Fibroblast of lung (primary cell): ENCODE measurements at regions not wholly inside any gene's neighbourhood (a gene's known extent, or its start where the extent isn't known, plus 50 kb on each side); places are given as distances from the start of the nearest gene placed in this dataset.

ENCODE experiments used
- DNase-seq, 2 donors: peaks; one replicate each; pipeline versions ENCODE4 v3.0.0 to v3.0.0-alpha.2; 2010; ENCODE audit warnings: low read depth in 2 of 2
- H2AFZ ChIP-seq: 2 replicates; pipeline ENCODE4 v1.5.1; 2012; ENCODE audit warnings: low read length, control low read depth, inconsistent platforms
- H3K27ac ChIP-seq: 2 replicates; pipeline ENCODE4 v1.5.1; 2011; ENCODE audit warnings: low read length, control low read depth; ENCODE audit not compliant: insufficient read depth
- H3K27me3 ChIP-seq: 2 replicates; pipeline ENCODE4 v1.5.1; 2011; ENCODE audit warnings: mild to moderate bottlenecking, low read length; ENCODE audit not compliant: control insufficient read depth, insufficient read depth
- H3K36me3 ChIP-seq: 2 replicates; pipeline ENCODE4 v1.5.1; 2011; ENCODE audit warnings: low read length; ENCODE audit not compliant: control insufficient read depth, insufficient read depth
- H3K4me1 ChIP-seq: 2 replicates; pipeline ENCODE4 v1.5.1; 2011; ENCODE audit warnings: low read length; ENCODE audit not compliant: control insufficient read depth, insufficient read depth; ENCODE audit errors: extremely low read depth
- H3K4me2 ChIP-seq: 2 replicates; pipeline ENCODE4 v1.5.1; 2011; ENCODE audit warnings: low read length, control low read depth; ENCODE audit not compliant: insufficient read depth; ENCODE audit errors: extremely low read depth
- H3K4me3 ChIP-seq, 4 experiments: fragments of 200-600 bp in 1 of 4; sonication (generic) in 1 of 4; replicated peaks in 1 of 4; 2 replicates each; pipeline ENCODE4 v1.5.1; 2011 to 2016; ENCODE audit warnings: low read length in 4 of 4, low read depth in 3 of 4, mild to moderate bottlenecking in 3 of 4, control low read depth in 2 of 4, inconsistent platforms in 1 of 4, mixed read lengths in 1 of 4; ENCODE audit not compliant: insufficient read depth in 1 of 4; ENCODE audit errors: control extremely low read depth in 1 of 4
- H3K79me2 ChIP-seq: 2 replicates; pipeline ENCODE4 v1.5.1; 2012; ENCODE audit warnings: mild to moderate bottlenecking, low read length, inconsistent platforms; ENCODE audit not compliant: control insufficient read depth, insufficient read depth
- H3K9ac ChIP-seq: 2 replicates; pipeline ENCODE4 v1.5.1; 2011; ENCODE audit warnings: mild to moderate bottlenecking, low read length, control low read depth; ENCODE audit not compliant: insufficient read depth
- H3K9me3 ChIP-seq: 2 replicates; pipeline ENCODE4 v1.5.1; 2012; ENCODE audit warnings: low read depth, low read length; ENCODE audit not compliant: control insufficient read depth, insufficient read depth
- H4K20me1 ChIP-seq: 2 replicates; pipeline ENCODE4 v1.5.1; 2011; ENCODE audit warnings: low read length; ENCODE audit not compliant: control insufficient read depth, insufficient read depth; ENCODE audit errors: extremely low read depth
- EZH2 ChIP-seq: IDR thresholded peaks from 2 replicates; pipeline ENCODE4 v1.5.1; 2012; ENCODE audit warnings: low read length, control low read depth, mild to moderate bottlenecking; ENCODE audit errors: missing control alignments
- TF ChIP-seq, protein P1 (sequence below), 2 donors: IDR thresholded peaks in 1 of 2; conservative IDR thresholded peaks in 1 of 2; 1 replicate in 1 of 2; 2 replicates in 1 of 2; pipeline ENCODE4 v1.5.1; 2011 to 2012; ENCODE audit warnings: low read length in 2 of 2, control low read depth in 1 of 2, inconsistent platforms in 1 of 2, low read depth in 1 of 2, mild to moderate bottlenecking in 1 of 2

DNA sequence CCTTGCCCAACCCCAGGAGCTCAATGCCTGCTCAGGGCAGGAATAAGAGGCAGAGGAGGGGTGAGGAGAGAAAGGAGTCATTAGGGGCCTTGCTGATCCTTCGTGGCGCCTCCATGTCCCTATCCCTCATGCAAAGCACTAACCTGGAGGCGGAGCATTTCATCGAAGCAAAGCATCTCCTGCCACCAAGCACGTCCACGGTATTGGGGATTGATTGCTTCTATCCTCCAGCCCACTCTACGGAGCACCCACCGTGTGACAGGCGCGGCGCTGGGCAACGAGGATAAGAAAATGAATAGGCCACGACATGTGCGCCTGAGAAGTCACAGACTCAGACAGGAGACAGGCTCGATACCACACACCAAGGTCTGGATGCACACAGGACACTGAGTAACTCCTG lies 67.0 kb downstream of the IGLL1 start:
- Histone ChIP-seq H3K9me3 (no peaks in the 10 kb centered on the region), H3K27ac (no peak overlapping the region), H3K79me2 (no peaks in the 10 kb centered on the region), H3K27me3 (no peaks in the 10 kb centered on the region), H3K36me3 (no peaks in the 10 kb centered on the region), H4K20me1 (no peaks in the 10 kb centered on the region), H3K9ac (no peak overlapping the region), H3K4me1 (no peaks in the 10 kb centered on the region), H2AFZ (no peak overlapping the region), H3K4me2 (no peak overlapping the region), H3K4me3 (no peak overlapping the region)
- TF ChIP-seq, protein P1, sequence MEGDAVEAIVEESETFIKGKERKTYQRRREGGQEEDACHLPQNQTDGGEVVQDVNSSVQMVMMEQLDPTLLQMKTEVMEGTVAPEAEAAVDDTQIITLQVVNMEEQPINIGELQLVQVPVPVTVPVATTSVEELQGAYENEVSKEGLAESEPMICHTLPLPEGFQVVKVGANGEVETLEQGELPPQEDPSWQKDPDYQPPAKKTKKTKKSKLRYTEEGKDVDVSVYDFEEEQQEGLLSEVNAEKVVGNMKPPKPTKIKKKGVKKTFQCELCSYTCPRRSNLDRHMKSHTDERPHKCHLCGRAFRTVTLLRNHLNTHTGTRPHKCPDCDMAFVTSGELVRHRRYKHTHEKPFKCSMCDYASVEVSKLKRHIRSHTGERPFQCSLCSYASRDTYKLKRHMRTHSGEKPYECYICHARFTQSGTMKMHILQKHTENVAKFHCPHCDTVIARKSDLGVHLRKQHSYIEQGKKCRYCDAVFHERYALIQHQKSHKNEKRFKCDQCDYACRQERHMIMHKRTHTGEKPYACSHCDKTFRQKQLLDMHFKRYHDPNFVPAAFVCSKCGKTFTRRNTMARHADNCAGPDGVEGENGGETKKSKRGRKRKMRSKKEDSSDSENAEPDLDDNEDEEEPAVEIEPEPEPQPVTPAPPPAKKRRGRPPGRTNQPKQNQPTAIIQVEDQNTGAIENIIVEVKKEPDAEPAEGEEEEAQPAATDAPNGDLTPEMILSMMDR (conservative IDR thresholded peaks at IDR 0.05 in 1 of 2, IDR thresholded peaks at IDR 0.05 in 1 of 2; ENCODE audit: low read depth in 1 of 2, low read length in 2 of 2) = no peak
- TF ChIP-seq EZH2 = no peak
- no peak for DNase-seq

DNA sequence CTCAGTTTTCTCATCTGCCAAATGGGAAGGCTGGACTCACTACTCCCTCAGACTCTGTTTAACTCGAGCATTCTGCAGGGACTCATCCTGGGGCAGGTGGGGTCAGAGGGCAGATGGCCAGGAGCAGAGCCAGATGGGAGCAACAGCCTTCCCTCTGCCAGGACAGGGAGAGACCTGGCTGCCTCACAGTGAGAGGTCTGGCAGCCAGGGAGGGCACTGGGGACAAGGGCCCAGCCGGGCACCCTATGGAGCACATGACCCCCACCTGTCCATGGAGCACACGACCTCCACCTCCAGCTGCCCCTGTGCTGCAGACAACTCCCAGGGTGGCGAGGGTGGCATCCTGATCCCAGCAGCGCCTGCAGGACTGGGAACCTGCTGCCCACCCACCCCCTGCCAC lies 67.4 kb downstream of the IGLL1 start:
- Histone ChIP-seq H3K9me3 (no peaks in the 10 kb centered on the region), H3K4me3 (no peak overlapping the region), H3K79me2 (no peaks in the 10 kb centered on the region), H2AFZ (no peak overlapping the region), H3K27ac (no peak overlapping the region), H3K4me1 (no peaks in the 10 kb centered on the region), H3K9ac (no peak overlapping the region), H4K20me1 (no peaks in the 10 kb centered on the region), H3K4me2 (no peak overlapping the region), H3K27me3 (no peaks in the 10 kb centered on the region), H3K36me3 (no peaks in the 10 kb centered on the region)
- no peak for TF ChIP-seq EZH2
- TF ChIP-seq, protein P1 (conservative IDR thresholded peaks at IDR 0.05 in 1 of 2, IDR thresholded peaks at IDR 0.05 in 1 of 2; ENCODE audit: low read depth in 1 of 2, low read length in 2 of 2) = no peak
- no peak for DNase-seq

DNA sequence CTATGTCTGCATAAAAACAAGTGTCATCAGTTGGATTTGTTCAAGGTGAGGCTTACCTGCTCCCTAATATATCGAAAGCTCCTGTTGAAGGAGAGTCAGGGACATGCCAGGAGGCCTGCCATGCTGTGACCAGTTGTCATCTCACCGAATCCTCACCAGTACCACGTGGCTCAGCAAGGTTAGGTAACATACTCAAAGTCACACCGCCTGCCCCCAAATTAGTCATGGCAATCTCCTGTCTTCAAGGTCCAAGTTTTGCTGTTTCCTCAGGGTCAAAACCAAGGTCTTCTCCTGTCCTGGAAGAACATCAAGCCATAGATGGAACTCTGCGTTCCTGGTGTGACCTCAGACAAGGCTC lies 67.8 kb downstream of the IGLL1 start:
- Histone ChIP-seq H2AFZ (no peak overlapping the region), H3K79me2 (no peaks in the 10 kb centered on the region), H3K27ac (no peak overlapping the region), H3K27me3 (no peaks in the 10 kb centered on the region), H3K4me2 (no peak overlapping the region), H3K9me3 (no peaks in the 10 kb centered on the region), H3K4me1 (no peaks in the 10 kb centered on the region), H3K4me3 (no peak overlapping the region), H3K9ac (no peak overlapping the region), H3K36me3 (no peaks in the 10 kb centered on the region), H4K20me1 (no peaks in the 10 kb centered on the region)
- TF ChIP-seq, protein P1 (conservative IDR thresholded peaks at IDR 0.05 in 1 of 2, IDR thresholded peaks at IDR 0.05 in 1 of 2; ENCODE audit: low read depth in 1 of 2, low read length in 2 of 2) = no peak
- no peak for TF ChIP-seq EZH2
- DNase-seq = no peak
